H1 (cell line): ENCODE measurements at regions not wholly inside any gene's neighbourhood (a gene's known extent, or its start where the extent isn't known, plus 50 kb on each side); places are given as distances from the start of the nearest gene placed in this dataset.

Experiments used
- BACH1 ChIP-seq: IDR thresholded peaks from 2 replicates; pipeline ENCODE4 v1.6.1; 2012; ENCODE audit warnings: low read length, improper control_type of control experiment
- CBX8 ChIP-seq: fragments of 300-800, 300-1000 bp; sonication (generic); IDR thresholded peaks from 2 replicates; pipeline ENCODE4 v1.7.1; 2016; ENCODE audit warnings: low read depth, low read length, borderline replicate concordance
- CHD7 ChIP-seq: fragments of 300-600 bp; sonication (generic); IDR thresholded peaks from 2 replicates; pipeline ENCODE4 v1.7.1; 2012; ENCODE audit warnings: low read length, moderate library complexity, mild to moderate bottlenecking, inconsistent platforms; ENCODE audit not compliant: insufficient replicate concordance
- CTCF ChIP-seq, 3 experiments: IDR thresholded peaks; 1 replicate in 2 of 3; 2 replicates in 1 of 3; pipeline versions ENCODE4 v1.5.1 to v1.6.1; 2011; ENCODE audit warnings: low read length in 3 of 3, mild to moderate bottlenecking in 3 of 3, inconsistent platforms in 2 of 3, low read depth in 1 of 3, moderate library complexity in 1 of 3; ENCODE audit not compliant: insufficient read depth in 1 of 3; ENCODE audit errors: control extremely low read depth in 1 of 3
- KDM4A ChIP-seq: IDR thresholded peaks from one replicate; pipeline ENCODE4 v1.7.1; 2012; ENCODE audit warnings: low read depth, mild to moderate bottlenecking, moderate library complexity, low read length, inconsistent platforms; ENCODE audit not compliant: severe bottlenecking
- RAD21 ChIP-seq, 2 experiments: IDR thresholded peaks in 1 of 2; conservative IDR thresholded peaks in 1 of 2; 2 replicates each; pipeline ENCODE4 v1.6.1; 2011; ENCODE audit warnings: low read depth in 2 of 2, low read length in 2 of 2, improper control_type of control experiment in 1 of 2, inconsistent platforms in 1 of 2, mild to moderate bottlenecking in 1 of 2, moderate library complexity in 1 of 2
- SP2 ChIP-seq: IDR thresholded peaks from 2 replicates; pipeline ENCODE4 v1.6.1; 2012; ENCODE audit warnings: mild to moderate bottlenecking, low read length, inconsistent platforms
- TAF1 ChIP-seq: IDR thresholded peaks from 2 replicates; pipeline ENCODE4 v1.6.1; 2011; ENCODE audit warnings: mild to moderate bottlenecking, low read depth, low read length
- TBP ChIP-seq: IDR thresholded peaks from 2 replicates; pipeline ENCODE4 v1.6.1; 2011; ENCODE audit warnings: low read depth, low read length, improper control_type of control experiment
- TCF12 ChIP-seq: IDR thresholded peaks from 2 replicates; pipeline ENCODE4 v1.6.1; 2011; ENCODE audit warnings: low read depth, mild to moderate bottlenecking, low read length

- TF ChIP-seq CHD7 = no peak
- TF ChIP-seq KDM4A = no peak
- TF ChIP-seq TAF1 = no peak
- no peak for TF ChIP-seq CTCF (IDR thresholded peaks at IDR 0.05; ENCODE audit: control extremely low read depth in 1 of 3, insufficient read depth in 1 of 3, low read depth in 1 of 3, low read length in 3 of 3)
- no peak for TF ChIP-seq BACH1
- no peak for TF ChIP-seq RAD21 (IDR thresholded peaks at IDR 0.05 in 1 of 2, conservative IDR thresholded peaks at IDR 0.05 in 1 of 2; ENCODE audit: low read depth in 2 of 2, low read length in 2 of 2)
- no peak for TF ChIP-seq CBX8
- no peak for TF ChIP-seq TBP
- no peak for TF ChIP-seq TCF12
- no peak for TF ChIP-seq SP2
Measured at GRCh38 chr10:44573821-44574220, 188.9 kb upstream of the CXCL12 start (continued).
